Liver (tissue), 8 donors: ENCODE measurements at regions not wholly inside any gene's neighbourhood (a gene's known extent, or its start where the extent isn't known, plus 50 kb on each side); places are given as distances from the start of the nearest gene placed in this dataset.

ENCODE experiments used
- DNase-seq: peaks from one replicate; pipeline ENCODE4 v3.0.0-alpha.2; 2017; ENCODE audit warnings: low spot score
- H3K27ac ChIP-seq, 2 donors: one replicate each; pipeline ENCODE4 v1.7.0; 2013; ENCODE audit warnings: inconsistent platforms in 2 of 2, low read length in 2 of 2, control low read depth in 1 of 2, low read depth in 1 of 2, mild to moderate bottlenecking in 1 of 2
- H3K27me3 ChIP-seq, 4 donors: one replicate each; pipeline versions ENCODE4 v1.6.1 to v1.7.0; 2013; ENCODE audit warnings: low read length in 3 of 4, inconsistent platforms in 1 of 4, mild to moderate bottlenecking in 1 of 4, moderate library complexity in 1 of 4; ENCODE audit not compliant: control insufficient read depth in 4 of 4, insufficient read depth in 4 of 4
- H3K36me3 ChIP-seq, 4 donors: one replicate each; pipeline versions ENCODE4 v1.6.1 to v1.7.0; 2013; ENCODE audit warnings: low read length in 3 of 4, mild to moderate bottlenecking in 3 of 4, low read depth in 1 of 4, moderate library complexity in 1 of 4; ENCODE audit not compliant: control insufficient read depth in 4 of 4, insufficient read depth in 3 of 4
- H3K4me1 ChIP-seq, 4 donors: one replicate each; pipeline versions ENCODE4 v1.6.1 to v1.7.0; 2013; ENCODE audit warnings: low read length in 3 of 4, mild to moderate bottlenecking in 3 of 4, moderate library complexity in 1 of 4; ENCODE audit not compliant: control insufficient read depth in 4 of 4, insufficient read depth in 4 of 4
- H3K4me3 ChIP-seq, 3 donors: one replicate each; pipeline versions ENCODE4 v1.6.1 to v1.7.0; 2013; ENCODE audit warnings: low read length in 3 of 3, control low read depth in 1 of 3, low read depth in 1 of 3, mild to moderate bottlenecking in 1 of 3
- H3K9ac ChIP-seq, 2 donors: one replicate each; pipeline ENCODE4 v1.7.0; 2013; ENCODE audit warnings: low read length in 2 of 2, mild to moderate bottlenecking in 2 of 2, moderate library complexity in 2 of 2, control low read depth in 1 of 2, low read depth in 1 of 2
- H3K9me3 ChIP-seq, 4 donors: one replicate each; pipeline versions ENCODE4 v1.6.1 to v1.7.0; 2013; ENCODE audit warnings: low read length in 3 of 4; ENCODE audit not compliant: control insufficient read depth in 4 of 4
- ATF3 ChIP-seq: IDR thresholded peaks from 2 replicates; pipeline ENCODE4 v1.6.1; 2016; ENCODE audit warnings: antibody characterized with exemption
- EGR1 ChIP-seq, 2 donors: IDR thresholded peaks; 2 replicates each; pipeline ENCODE4 v1.6.1; 2016 to 2018; ENCODE audit warnings: antibody characterized with exemption in 2 of 2, low read depth in 2 of 2
- FOXA1 ChIP-seq: IDR thresholded peaks from 2 replicates; pipeline ENCODE4 v1.6.1; 2016; ENCODE audit warnings: antibody characterized with exemption
- FOXA2 ChIP-seq: IDR thresholded peaks from 2 replicates; pipeline ENCODE4 v1.6.1; 2016; ENCODE audit warnings: antibody characterized with exemption
- GABPA ChIP-seq, 2 donors: IDR thresholded peaks in 1 of 2; conservative IDR thresholded peaks in 1 of 2; 2 replicates each; pipeline ENCODE4 v1.6.1; 2016; ENCODE audit warnings: antibody characterized with exemption in 2 of 2, mild to moderate bottlenecking in 1 of 2, moderate library complexity in 1 of 2
- HNF4A ChIP-seq, 2 donors: conservative IDR thresholded peaks; 2 replicates each; pipeline ENCODE4 v1.6.1; 2016; ENCODE audit warnings: antibody characterized with exemption in 2 of 2, mild to moderate bottlenecking in 2 of 2
- HNF4G ChIP-seq: IDR thresholded peaks from 2 replicates; pipeline ENCODE4 v1.6.1; 2016; ENCODE audit warnings: antibody characterized with exemption
- JUND ChIP-seq, 2 donors: IDR thresholded peaks; 2 replicates each; pipeline ENCODE4 v1.6.1; 2016; ENCODE audit warnings: antibody characterized with exemption in 2 of 2
- MAX ChIP-seq: IDR thresholded peaks from 2 replicates; pipeline ENCODE4 v1.6.1; 2016; ENCODE audit warnings: antibody characterized with exemption
- NR2F2 ChIP-seq: IDR thresholded peaks from 2 replicates; pipeline ENCODE4 v1.6.1; 2016; ENCODE audit warnings: antibody characterized with exemption
- RAD21 ChIP-seq, 2 donors: IDR thresholded peaks; 2 replicates each; pipeline ENCODE4 v1.6.1; 2016; ENCODE audit warnings: antibody characterized with exemption in 2 of 2, mild to moderate bottlenecking in 2 of 2
- REST ChIP-seq: IDR thresholded peaks from 2 replicates; pipeline ENCODE4 v1.6.1; 2016; ENCODE audit warnings: antibody characterized with exemption, mild to moderate bottlenecking
- RXRA ChIP-seq, 2 donors: IDR thresholded peaks; 2 replicates each; pipeline ENCODE4 v1.6.1; 2017 to 2018; ENCODE audit warnings: antibody characterized with exemption in 2 of 2, mild to moderate bottlenecking in 1 of 2
- SP1 ChIP-seq: IDR thresholded peaks from 2 replicates; pipeline ENCODE4 v1.6.1; 2018; ENCODE audit warnings: antibody characterized with exemption, mild to moderate bottlenecking
- TAF1 ChIP-seq: conservative IDR thresholded peaks from 2 replicates; pipeline ENCODE4 v1.6.1; 2016; ENCODE audit warnings: antibody characterized with exemption, mild to moderate bottlenecking
- YY1 ChIP-seq: IDR thresholded peaks from 2 replicates; pipeline ENCODE4 v1.6.1; 2016; ENCODE audit warnings: antibody characterized with exemption, mild to moderate bottlenecking
- ZBTB33 ChIP-seq: IDR thresholded peaks from 2 replicates; pipeline ENCODE4 v1.6.1; 2016; ENCODE audit warnings: antibody characterized with exemption
- WGBS: extraction: QIAGEN DNeasy Blood & Tissue Kit; methylation state at CpG from one replicate; pipeline ENCODE4 v1.1.7; 2013; 5-methylcytosine and 5-hydroxymethylcytosine counted together
- TF ChIP-seq, protein P1 (sequence below): fragments of 150-350 bp; IDR thresholded peaks from 2 replicates; pipeline ENCODE4 v1.5.1; 2017; ENCODE audit warnings: improper control_type of control experiment, low read depth, low read length; ENCODE audit not compliant: missing input control
- donor health status: healthy.
- donor health status: healthy.
- donor health status: healthy.
- donor health status: healthy.
- donor health status: healthy.

- no peaks in the 10 kb centered on the region for H3K36me3 ChIP-seq
- no peak overlapping the region for H3K27ac ChIP-seq
- H3K4me3 ChIP-seq, result no peak overlapping the region
- TF ChIP-seq REST, result no peak
- TF ChIP-seq YY1, result no peak
- TF ChIP-seq ZBTB33, result no peak
- no peak for TF ChIP-seq ATF3
- no peak for TF ChIP-seq RAD21 (IDR thresholded peaks at IDR 0.05)
- no peak for TF ChIP-seq NR2F2
- no peak for TF ChIP-seq HNF4G
- TF ChIP-seq SP1, result no peak
- TF ChIP-seq RXRA (IDR thresholded peaks at IDR 0.05), result no peak
- TF ChIP-seq EGR1 (IDR thresholded peaks at IDR 0.05; ENCODE audit: low read depth in 2 of 2), result no peak
- TF ChIP-seq GABPA (IDR thresholded peaks at IDR 0.05 in 1 of 2, conservative IDR thresholded peaks at IDR 0.05 in 1 of 2), result no peak
- TF ChIP-seq TAF1, result no peak
- TF ChIP-seq MAX, result no peak
- TF ChIP-seq FOXA2, result no peak
- TF ChIP-seq, protein P1, sequence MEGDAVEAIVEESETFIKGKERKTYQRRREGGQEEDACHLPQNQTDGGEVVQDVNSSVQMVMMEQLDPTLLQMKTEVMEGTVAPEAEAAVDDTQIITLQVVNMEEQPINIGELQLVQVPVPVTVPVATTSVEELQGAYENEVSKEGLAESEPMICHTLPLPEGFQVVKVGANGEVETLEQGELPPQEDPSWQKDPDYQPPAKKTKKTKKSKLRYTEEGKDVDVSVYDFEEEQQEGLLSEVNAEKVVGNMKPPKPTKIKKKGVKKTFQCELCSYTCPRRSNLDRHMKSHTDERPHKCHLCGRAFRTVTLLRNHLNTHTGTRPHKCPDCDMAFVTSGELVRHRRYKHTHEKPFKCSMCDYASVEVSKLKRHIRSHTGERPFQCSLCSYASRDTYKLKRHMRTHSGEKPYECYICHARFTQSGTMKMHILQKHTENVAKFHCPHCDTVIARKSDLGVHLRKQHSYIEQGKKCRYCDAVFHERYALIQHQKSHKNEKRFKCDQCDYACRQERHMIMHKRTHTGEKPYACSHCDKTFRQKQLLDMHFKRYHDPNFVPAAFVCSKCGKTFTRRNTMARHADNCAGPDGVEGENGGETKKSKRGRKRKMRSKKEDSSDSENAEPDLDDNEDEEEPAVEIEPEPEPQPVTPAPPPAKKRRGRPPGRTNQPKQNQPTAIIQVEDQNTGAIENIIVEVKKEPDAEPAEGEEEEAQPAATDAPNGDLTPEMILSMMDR, result no peak
- TF ChIP-seq HNF4A (conservative IDR thresholded peaks at IDR 0.05), result no peak
- TF ChIP-seq JUND (IDR thresholded peaks at IDR 0.05), result no peak
- TF ChIP-seq FOXA1, result no peak
- H3K4me1 ChIP-seq, result no peaks in the 10 kb centered on the region
- H3K9me3 ChIP-seq, result peaks cover 0 to 2% (median 0%) of the 10 kb centered on the region in 4 donors
- DNase-seq, result no peak
- H3K27me3 ChIP-seq, result no peaks in the 10 kb centered on the region
- WGBS, result 75% methylated on average over 2 of the region's 2 CpGs
- H3K9ac ChIP-seq, result no peak overlapping the region
These were observed 135.9 kb downstream of the RSL24D1 start for GRCh38 chr15:55060836-55061235.

GRCh38 chr15:55056500-55056899 lies 140.2 kb downstream of the RSL24D1 start:
- no peaks in the 10 kb centered on the region for H3K27me3 ChIP-seq
- WGBS, result 58% methylated on average over 3 of the region's 3 CpGs
- no peak overlapping the region for H3K4me3 ChIP-seq
- no peak overlapping the region for H3K27ac ChIP-seq
- H3K4me1 ChIP-seq, result no peaks in the 10 kb centered on the region
- TF ChIP-seq SP1 (no peak), ATF3 (no peak), ZBTB33 (no peak), HNF4A (conservative IDR thresholded peaks at IDR 0.05) (no peak)
- H3K9ac ChIP-seq, result no peak overlapping the region
- no peaks in the 10 kb centered on the region for H3K36me3 ChIP-seq
- no peak for DNase-seq
- H3K9me3 ChIP-seq, result no peaks in the 10 kb centered on the region
